Right lobe of liver (tissue), 4 donors: ENCODE measurements at regions not wholly inside any gene's neighbourhood (a gene's known extent, or its start where the extent isn't known, plus 50 kb on each side); places are given as distances from the start of the nearest gene placed in this dataset.

Experiments
- CTCF ChIP-seq, 4 donors: fragments of 200-600 bp in 3 of 4; fragments of 450-650 bp in 1 of 4; IDR thresholded peaks; one replicate each; pipeline versions ENCODE4 v1.5.1 to v1.8.0; 2016 to 2022; ENCODE audit warnings: antibody characterized with exemption in 4 of 4, mild to moderate bottlenecking in 2 of 4
- POLR2A ChIP-seq: fragments of 450-650 bp; IDR thresholded peaks from one replicate; pipeline ENCODE4 v1.6.1; 2017; ENCODE audit warnings: antibody characterized with exemption, mild to moderate bottlenecking
- donor health status: DM: no; HTN: no; CAD: no.
- donor health status: DM: no; HTN: no; CAD: no.
- donor health status: DM: no; HTN: yes; CAD: no.

GRCh38 chr10:92757711-92758104 is 68.0 kb downstream of the HHEX start:
- no peak for TF ChIP-seq POLR2A
- no peak for TF ChIP-seq CTCF (IDR thresholded peaks at IDR 0.05)
